SK-N-MC (cell line): ENCODE measurements at regions not wholly inside any gene's neighbourhood (a gene's known extent, or its start where the extent isn't known, plus 50 kb on each side); places are given as distances from the start of the nearest gene placed in this dataset.

Experiments
- EZH2 ChIP-seq: fragments of 200-600 bp; sonication (generic); IDR thresholded peaks from one replicate; pipeline ENCODE4 v1.6.1; 2017; ENCODE audit warnings: antibody characterized with exemption
- FOXP2 ChIP-seq: optimal IDR thresholded peaks from 2 replicates; pipeline ENCODE3; 2011; ENCODE audit warnings: mild to moderate bottlenecking, moderate library complexity; ENCODE audit not compliant: insufficient read depth; ENCODE audit errors: extremely low read length, control extremely low read depth
- POLR2AphosphoS5 ChIP-seq: IDR thresholded peaks from 2 replicates; pipeline ENCODE4 v1.6.1; 2012; ENCODE audit warnings: mild to moderate bottlenecking, low read depth, low read length, borderline replicate concordance

GRCh38 chr17:79163071-79163470 lies 88.4 kb downstream of the ENGASE start:
- TF ChIP-seq POLR2AphosphoS5 (no peak), EZH2 (no peak), FOXP2 (no peak)
